Embryonic facial prominence (tissue), 1 donor: ENCODE measurements at regions not wholly inside any gene's neighbourhood (a gene's known extent, or its start where the extent isn't known, plus 50 kb on each side); places are given as distances from the start of the nearest gene placed in this dataset.

Experiments
- DNase-seq: peaks from one replicate; pipeline ENCODE4 v3.0.0-alpha.2; 2016; ENCODE audit errors: extremely low spot score

- no peak for DNase-seq
Observed at GRCh38 chr10:78997635-78998618, 70.8 kb upstream of the ZMIZ1 start.

GRCh38 chr10:79001082-79001885 lies 67.5 kb upstream of the ZMIZ1 start:
- DNase-seq: no peak

GRCh38 chr10:79002336-79002735 lies 66.4 kb upstream of the ZMIZ1 start:
- DNase-seq: no peak

- DNase-seq: no peak
Observed at GRCh38 chr10:79003183-79004100, 65.3 kb upstream of the ZMIZ1 start.

- DNase-seq: no peak
Observed at GRCh38 chr10:79004311-79004710, 64.5 kb upstream of the ZMIZ1 start.

- DNase-seq: no peak
Observed at GRCh38 chr10:79005126-79005810, 63.5 kb upstream of the ZMIZ1 start.

GRCh38 chr10:79007018-79007417 lies 61.7 kb upstream of the ZMIZ1 start:
- DNase-seq: no peak

- no peak for DNase-seq
Observed at GRCh38 chr10:79007421-79008319, 61.1 kb upstream of the ZMIZ1 start.

GRCh38 chr10:79009145-79009544 lies 59.6 kb upstream of the ZMIZ1 start:
- no peak for DNase-seq

GRCh38 chr10:79012567-79012966 lies 56.2 kb upstream of the ZMIZ1 start:
- no peak for DNase-seq

- DNase-seq: no peak
Observed at GRCh38 chr10:79013406-79013987, 55.3 kb upstream of the ZMIZ1 start.

GRCh38 chr10:79014796-79015195 lies 54.0 kb upstream of the ZMIZ1 start:
- no peak for DNase-seq

- no peak for DNase-seq
Observed at GRCh38 chr10:79017882-79018520, 50.8 kb upstream of the ZMIZ1 start.

GRCh38 chr10:79018521-79019011 lies 50.2 kb upstream of the ZMIZ1 start:
- DNase-seq: no peak
